ENCODE measurements at regions not wholly inside any gene's neighbourhood (a gene's known extent, or its start where the extent isn't known, plus 50 kb on each side); places are given as distances from the start of the nearest gene placed in this dataset.

DNA sequence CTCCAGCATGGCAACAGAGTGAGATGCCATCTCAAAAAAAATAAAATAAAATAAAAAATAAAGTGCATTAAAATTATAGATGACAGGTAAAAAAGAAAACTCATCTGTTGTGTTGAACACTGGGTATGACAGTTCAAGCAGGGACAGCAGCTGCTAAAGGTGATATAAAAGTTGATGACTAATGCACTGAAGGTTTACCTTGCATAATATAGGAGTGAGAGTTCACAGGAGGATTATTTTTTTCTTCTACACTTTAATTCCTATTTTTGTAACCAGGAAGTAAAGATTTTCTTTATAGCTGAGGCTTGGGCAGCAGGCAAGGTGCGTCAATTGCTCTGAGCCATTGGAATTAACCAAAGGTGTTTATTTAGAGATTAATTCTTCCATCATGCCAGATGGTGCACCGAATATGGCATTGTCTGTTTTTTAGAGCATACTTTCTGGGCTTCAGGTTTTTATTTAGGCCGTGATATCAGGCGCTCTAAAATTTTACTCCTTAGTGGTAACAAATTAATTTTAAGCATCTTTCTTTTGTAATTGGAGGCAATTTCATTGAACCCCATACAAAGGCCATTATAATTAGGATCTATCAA is 337.0 kb upstream of the SLC10A2 start:
- DNase-seq (ENCODE audit: low read depth, low spot score) = no peak

DNA sequence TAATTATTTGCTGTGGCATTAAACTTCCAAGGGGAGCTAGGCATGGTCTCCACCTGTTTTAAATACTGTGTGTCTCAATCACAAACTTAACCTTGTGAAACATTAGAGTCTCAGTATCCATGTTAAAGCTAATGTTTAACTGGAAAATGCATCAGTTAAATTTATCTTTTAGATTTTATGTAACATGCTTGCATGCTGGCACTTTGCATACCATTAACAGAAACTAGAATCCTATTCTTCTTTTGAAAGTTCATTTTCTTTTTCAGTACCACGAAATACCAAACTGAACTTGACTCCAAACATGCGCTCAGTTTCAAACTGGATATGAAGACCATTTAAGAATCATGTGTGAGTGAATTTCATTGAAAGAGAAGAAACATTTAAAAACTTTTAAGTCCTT is 328.9 kb upstream of the SLC10A2 start:
- DNase-seq (ENCODE audit: low read depth, low spot score) = no peak

DNA sequence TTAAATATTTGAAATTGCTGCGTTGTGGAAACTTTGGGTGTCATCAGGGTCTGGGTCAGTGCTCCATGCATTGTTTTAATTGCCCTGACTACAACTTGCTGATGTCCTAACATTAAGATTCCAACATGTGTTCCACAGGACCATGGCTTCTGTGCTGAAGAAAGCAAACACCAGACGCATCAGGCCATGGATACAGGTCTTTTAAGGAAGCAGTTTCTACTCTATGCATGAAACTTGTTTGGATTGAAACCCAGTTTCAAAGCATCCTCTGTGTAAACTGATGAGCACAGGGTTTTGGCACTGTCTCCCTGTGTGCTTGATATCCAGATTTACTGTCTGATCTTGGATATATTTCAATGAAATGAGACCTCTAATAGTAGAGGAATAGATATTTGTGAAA is 328.4 kb upstream of the SLC10A2 start:
- no peak for DNase-seq (ENCODE audit: low read depth, low spot score)

DNA sequence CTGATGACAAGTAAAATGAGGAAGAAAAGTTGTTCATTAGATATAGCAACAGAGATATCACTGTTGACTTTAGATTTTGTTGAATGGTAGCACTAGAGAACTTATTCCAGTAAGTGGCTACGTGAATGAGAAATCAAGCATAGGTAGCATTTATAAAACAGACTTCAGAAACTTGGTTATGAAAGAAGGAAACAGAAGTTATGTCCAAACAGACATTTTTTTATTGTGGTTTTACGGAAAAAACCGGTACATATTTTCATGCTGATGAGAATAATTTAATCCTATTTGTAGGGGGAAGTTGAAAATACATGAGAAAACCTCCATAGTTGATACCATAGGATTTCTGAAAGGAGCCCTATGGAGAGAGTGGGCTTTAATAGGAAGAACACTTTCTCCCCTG is 325.7 kb upstream of the SLC10A2 start:
- DNase-seq (ENCODE audit: low read depth, low spot score) = no peak

DNA sequence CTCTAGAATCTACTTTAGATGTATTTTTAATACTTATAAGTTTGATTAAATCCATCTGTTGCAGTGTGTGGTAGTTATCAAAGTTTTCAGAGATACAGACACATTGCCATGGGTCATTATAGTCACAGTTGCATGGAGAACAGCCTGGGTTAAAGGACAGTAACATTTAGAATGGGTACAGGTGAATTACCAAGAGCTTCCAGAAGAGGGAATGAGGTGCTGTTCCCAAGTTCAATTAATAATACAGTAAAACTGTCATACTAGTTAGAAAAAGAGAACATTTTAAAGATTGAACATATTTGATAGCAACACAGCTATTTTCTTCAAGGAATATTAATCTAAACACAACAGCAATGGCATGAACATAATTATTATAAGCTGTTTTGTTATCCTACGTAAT is 322.6 kb upstream of the SLC10A2 start:
- no peak for DNase-seq (ENCODE audit: low read depth, low spot score)

DNA sequence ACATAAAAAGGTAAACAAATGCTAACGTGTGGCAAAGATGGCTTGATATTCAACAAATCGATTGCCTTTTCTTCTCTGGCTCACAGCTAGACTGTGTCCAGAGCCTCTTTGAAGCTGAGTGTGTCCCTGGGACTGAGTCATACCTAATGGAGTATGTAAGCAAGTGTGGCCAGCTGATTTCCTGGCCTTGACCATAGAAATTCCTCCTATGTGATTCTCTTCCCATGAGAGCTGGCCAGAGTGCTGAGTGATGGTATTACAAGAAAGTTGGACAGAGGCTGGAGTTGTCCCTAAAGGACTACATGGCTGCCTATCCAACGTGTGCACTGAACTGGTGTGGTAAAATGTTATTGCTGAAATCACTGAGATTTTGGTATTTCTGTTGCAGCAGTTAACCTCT is 320.1 kb upstream of the SLC10A2 start:
- peak; percentile 85 for DNase-seq (ENCODE audit: low read depth, low spot score)

DNA sequence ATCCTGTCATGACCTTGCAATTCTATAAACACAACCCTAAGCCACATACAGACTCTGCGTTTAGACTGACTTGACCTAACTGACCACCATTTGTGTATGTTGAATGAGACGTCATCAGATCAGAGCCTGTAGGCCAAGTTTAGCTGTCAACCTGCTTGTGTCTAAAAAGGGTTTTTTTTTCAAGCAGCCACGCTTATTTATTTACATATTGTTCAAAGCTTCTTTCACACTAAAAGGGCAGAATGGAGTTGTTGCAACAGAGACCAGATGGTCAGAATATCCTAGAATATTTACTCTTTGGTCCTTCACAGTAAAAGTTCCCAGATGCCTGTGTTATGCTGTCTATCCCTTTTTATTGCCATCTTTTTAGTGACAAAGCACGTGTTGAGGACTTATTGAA is 307.7 kb upstream of the SLC10A2 start:
- no peak for DNase-seq (ENCODE audit: low read depth, low spot score)

DNA sequence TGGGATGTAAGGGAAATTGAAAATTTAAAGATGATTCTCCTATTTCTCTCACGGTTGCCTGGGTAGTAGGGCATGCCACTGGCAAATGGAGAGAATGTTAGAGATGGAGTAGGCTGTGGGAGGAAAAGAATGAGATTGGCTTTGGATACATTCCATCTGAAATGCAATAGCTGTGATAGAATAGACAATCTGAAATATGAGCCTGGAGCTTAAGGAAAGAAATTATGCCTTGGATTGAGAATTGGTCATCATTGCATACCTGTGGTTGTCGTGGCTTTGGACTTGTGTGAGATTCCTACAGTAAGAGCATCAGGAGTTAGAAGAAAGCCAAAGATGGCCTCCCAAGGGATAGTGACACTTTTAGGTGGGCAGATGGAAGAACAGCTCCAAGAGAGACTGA is 305.1 kb upstream of the SLC10A2 start:
- peak; percentile 71 for DNase-seq (ENCODE audit: low read depth, low spot score)

DNA sequence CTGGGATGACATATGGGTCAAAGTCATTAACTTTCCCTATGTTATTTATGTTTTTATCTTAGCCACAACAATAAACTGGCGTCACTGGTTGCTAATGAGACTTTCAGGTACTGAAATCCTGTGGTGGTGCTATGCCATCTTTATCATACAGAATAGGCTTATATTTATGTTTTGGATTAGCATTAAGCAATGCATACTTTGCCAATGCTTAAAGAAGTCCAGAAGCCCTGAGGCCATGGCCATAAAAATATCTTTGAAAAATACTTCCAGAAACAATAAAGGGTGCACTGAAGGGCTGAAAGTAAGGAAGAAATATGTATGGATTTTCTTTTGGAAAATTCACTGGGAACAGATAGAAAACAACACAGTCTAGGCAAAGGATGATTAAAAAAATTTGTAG is 304.6 kb upstream of the SLC10A2 start:
- DNase-seq (ENCODE audit: low read depth, low spot score) = no peak

DNA sequence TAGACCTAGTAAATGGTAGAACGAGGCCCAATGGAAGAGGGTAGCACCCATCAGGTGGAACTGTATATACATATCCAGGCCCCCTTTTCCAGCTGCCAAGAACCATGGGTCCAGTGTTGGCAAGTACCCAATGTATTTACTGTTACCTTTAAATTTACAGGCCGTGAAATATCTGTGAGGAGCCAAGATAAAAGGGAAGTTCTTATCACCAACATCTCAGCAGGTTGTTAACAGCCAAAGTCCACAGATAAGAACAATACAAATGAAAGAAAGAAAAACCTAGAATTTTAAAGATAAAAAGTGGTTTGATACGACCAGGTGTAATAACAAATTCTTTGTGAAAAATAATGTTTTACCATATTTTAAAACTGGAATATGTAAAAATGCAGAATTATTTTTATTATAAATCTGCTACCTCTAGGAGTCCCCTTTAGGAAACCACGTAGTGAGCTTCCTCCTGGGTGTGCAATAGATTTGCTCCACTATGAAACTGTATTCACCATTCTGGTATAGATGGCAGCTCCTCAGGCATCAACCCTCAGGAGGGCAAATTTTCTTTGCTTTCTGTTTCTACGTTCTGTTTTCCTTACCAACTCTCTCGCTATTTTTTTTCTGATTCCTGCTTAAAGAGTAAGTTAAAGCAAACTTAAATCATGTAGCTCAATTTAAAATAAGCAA is 292.2 kb upstream of the SLC10A2 start:
- DNase-seq (ENCODE audit: low read depth, low spot score) = no peak

DNA sequence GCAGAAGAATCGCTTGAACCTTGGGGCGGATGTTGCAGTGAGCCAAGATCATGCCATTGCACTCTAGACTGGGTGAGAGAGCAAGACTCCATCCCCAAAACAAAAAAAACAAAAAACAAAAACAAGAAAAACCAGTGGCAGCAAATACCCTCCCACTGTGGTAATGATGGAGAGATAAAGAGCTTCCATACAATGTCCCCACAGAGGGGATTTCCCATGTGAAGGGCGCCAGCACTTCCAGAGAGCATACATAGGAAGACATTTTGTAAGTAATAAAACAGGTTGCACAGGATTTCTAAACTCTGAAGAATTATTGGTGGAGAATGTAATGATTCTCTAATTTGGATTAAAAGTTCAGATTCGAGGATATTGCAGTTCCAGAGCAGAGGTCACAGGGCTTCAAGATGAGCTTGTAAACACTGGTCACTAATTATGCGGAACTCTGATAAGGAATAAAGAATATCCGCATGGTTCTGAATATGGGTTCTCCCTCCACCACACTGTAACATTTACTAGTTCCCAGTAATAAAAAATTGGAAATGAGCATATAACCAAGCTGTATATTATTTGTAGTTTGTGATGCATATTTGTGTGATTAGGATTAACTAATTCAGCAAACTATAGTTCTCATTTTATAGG is 290.1 kb upstream of the SLC10A2 start:
- DNase-seq (ENCODE audit: low read depth, low spot score) = no peak

DNA sequence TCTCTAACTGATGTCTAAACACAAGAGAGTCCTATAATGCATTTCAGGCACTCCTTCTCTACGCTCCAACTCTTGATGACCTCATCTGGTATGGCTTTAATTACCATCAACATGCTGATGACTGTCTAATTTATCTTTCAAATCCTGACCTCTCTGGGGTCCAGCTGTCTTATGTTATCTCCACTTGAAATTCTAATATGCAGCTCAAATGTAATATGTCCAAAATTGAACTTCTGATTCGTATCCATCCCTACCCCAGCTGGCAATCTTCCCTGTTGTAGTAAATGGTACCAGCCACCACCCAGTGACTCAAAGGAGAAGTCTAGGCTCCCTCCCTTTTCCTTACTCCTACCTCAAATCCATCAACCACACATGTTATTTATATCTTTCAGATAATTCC is 288.0 kb upstream of the SLC10A2 start:
- DNase-seq (ENCODE audit: low read depth, low spot score) = peak; percentile 4

DNA sequence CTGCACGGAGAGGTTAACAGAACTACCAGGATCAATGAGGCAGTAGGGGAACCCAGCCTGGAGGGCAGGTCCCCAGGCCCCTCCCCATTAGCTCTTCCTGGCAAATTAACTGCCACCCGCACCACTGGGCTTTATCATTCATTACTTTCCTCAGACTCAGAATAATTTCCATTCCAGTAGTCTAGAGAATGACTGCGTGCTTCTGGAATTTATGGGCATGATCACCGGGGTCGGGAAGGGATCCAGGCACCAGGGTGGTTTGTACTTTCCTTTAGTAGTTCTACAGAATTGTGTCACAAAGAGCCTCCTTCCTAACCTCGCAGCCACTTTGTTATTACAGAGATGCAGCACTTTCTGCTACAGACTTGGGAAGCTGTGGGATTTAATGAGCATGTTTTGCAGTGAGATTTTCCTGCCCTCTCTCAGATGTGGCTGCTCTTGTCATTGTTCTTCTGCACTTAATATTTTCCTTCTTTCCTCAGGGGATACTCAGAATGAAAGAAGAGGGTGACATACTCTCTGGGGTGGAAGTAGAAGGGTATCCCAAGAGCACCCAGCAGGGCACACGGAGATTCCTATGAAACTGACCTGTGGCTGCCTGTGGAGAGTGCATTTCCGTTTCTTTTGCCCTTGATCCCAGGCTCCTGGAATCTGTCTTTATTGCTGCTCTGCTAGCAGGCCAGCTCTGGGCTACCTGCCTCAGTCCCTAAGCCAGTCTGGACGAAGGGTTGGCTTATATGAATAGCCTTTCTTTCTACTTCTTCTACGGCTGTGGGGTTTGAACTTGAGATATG is 285.0 kb upstream of the SLC10A2 start:
- DNase-seq (ENCODE audit: low read depth, low spot score) = peak; percentile 94

DNA sequence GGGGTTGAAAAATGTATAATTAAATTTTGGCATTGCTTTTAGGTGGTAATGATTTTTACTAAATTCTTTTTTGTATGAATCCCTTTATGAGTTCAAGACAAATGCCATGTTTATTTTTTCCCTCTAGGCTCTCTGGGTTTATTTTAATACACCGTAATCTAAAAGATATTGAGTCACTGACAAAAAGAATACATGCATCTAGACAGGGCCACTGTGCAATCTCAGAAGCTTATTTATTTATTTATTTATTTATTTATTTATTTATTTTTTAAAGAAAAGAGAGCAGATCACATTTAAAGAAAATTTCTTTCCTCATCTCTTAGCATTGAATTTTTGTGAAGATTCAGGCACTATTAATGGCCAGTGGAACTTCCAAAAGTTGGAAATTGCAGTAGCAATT is 283.9 kb upstream of the SLC10A2 start:
- no peak for DNase-seq (ENCODE audit: low read depth, low spot score)

DNA sequence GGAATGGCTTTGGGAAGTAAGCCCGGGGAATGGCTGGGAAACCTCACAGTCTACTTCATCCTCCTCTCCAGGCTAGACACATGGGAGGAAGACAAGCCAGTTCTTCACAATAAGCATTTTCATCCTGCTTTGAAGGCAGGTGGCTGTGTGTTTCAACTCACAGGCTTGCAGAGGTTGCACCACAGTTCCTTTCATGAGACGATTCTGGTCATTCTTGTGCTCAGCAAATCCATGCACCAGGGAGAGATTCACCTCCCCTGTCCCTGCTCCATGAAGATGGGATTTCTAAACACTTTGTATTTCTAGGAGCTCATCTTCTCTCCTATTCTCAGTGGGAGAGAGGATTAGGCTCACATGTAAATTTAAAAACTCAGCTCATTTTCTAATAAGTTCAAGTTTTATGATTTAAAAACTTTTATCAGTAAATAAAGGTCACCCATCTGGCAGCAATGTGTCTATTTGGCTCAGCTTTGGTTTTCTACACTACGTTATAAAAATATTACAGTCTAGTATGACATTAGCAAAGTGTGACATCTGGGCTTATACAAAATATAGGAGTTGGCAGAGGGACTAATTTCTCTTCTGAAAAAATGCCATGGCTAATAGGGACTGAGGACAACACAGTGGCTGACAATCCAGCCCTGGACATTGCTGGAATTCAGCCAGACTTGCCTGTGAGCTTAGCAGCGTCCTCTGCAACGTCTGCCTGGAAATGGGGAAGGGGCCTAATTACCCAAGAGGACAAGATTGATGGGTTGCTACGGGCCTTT is 283.2 kb upstream of the SLC10A2 start:
- no peak for DNase-seq (ENCODE audit: low read depth, low spot score)

DNA sequence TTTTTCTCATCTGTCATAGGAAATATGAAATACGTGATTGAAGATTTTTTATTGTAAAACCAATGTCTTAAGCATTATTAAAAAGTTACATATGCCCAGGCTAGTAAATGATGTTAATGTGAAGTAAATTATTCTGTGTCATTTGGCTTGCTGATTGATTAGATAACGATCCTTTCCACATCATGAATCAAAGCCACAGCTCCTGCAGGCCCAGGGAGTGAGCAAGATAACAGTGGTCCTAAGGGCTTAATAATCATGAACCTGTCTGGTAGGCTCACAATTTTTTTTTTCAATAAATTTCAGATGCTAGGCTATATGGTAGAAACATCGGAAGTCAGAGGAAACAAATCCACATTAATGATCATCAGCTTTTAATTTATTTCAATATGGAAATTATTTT is 269.0 kb upstream of the SLC10A2 start:
- no peak for DNase-seq (ENCODE audit: low read depth, low spot score)

DNA sequence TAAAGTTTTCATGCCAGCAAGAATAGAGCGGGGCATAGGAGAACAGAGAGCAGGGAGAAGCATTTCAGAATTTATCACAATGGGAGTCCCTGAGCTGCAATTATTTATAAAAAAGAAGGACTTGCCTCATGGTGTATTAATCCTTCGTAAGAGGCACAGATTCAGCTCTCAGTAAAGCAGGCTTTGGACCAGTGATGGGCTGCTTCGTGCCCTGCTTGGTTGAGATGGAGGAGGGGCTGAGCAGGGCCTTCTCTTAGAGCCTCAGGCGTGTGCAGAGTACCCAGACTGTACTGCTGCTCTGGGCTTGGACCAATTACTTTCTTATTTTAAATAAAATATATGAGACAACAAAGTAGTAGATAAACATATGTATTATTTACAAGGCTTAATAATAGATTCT is 265.7 kb upstream of the SLC10A2 start:
- DNase-seq (ENCODE audit: low read depth, low spot score) = no peak

DNA sequence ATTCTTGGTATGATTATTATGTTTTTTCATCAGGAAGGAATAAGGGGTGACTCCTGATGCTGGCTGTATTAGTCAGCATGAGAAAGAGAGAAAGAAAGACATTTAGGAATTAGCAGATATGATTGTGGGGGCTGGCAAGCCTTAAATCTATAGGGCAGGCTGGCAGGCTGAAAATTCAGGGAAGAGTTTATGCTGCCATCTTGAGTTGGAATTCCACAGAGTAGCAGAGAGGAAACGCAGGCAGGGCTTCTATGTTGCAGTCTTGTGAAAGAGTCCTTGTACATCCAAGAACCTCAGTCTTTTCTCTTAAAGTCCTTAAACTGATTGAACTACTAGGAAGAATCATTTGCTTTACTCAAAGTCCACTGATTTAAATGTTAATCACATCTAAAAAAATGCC is 262.7 kb upstream of the SLC10A2 start:
- no peak for DNase-seq (ENCODE audit: low read depth, low spot score)

DNA sequence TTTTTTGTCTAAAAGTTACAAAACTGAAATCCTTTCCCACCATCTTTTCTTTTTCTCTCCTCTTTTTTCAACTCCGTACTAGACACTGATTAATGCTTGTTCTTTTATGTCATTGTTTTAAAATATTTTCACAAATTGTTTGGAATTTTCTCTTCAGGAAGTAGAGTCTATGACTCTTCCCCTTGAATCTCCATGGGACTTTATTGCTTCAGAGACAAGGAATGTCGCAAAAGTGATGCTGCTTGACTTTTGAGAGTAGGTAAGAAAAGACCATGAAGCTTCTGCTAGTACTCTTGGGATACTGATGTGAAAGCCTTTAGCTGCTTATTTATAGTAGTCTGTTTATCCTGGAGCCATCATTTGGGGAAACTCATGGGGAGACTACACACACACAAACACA is 260.1 kb upstream of the SLC10A2 start:
- no peak for DNase-seq (ENCODE audit: low read depth, low spot score)

DNA sequence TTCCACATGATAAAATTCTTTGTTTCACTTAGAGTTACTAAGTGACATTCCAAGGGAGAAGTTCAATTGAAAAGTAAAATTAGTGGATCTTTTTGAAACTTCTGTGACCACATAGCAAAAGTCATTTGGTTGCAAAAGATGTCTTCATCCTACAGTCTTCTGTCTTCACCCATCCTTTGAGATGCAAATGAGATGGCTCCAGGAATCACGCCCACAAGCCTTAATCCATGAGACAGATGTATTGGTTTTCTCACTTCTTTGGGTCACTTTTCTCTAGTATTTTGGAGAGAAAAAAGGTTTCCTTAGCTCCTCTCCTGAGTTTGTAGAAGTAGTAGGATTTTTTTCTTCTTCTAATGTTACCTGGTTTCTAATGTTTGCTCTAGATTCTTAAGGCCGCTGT is 259.5 kb upstream of the SLC10A2 start:
- no peak for DNase-seq (ENCODE audit: low read depth, low spot score)

DNA sequence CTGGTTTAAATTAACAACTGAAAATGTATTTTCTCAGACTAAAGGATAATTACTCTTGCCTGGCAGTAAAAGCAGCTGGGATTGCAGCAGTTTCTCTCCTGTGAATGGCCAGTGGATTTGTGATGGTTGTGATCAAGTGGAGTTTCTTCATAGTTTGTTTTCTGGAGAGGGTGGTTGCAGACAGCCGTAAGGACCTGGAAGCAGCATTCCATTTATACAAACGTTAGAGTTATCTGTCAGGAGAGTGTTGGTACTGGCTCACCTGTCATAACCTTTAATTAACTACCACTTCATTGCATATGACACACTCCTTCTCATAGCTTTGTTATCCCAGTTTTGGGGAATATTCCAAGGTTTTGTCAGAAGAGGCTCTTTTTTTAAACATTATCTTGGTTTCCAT is 258.4 kb upstream of the SLC10A2 start:
- no peak for DNase-seq (ENCODE audit: low read depth, low spot score)

DNA sequence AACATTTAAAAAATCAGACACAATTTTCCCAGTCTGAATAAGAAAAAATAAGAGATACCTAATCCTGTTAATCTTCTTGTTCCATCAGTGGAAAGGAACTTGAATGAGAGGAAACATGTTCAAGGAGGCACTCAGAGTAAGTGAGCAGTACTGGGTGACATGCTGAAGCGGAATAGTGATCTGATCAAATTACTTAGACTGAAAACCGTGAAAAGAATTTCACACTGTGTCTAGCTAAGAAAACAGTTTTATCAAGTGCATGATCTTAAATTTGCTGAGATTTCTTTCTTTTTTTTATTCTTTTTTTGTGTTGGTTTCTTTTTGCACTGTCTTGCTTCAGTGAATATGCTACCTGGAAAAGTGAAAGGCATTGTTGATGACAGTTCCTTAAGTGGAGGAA is 249.5 kb upstream of the SLC10A2 start:
- no peak for DNase-seq (ENCODE audit: low read depth, low spot score)
